ENCODE measurements at regions not wholly inside any gene's neighbourhood (a gene's known extent, or its start where the extent isn't known, plus 50 kb on each side); places are given as distances from the start of the nearest gene placed in this dataset.

- DNase-seq, result no peak
Observed at GRCh38 chr2:425947-426346, 138.1 kb upstream of the ALKAL2 start.

GRCh38 chr2:425243-425642 is 137.4 kb upstream of the ALKAL2 start:
- DNase-seq, result no peak

- no peak for DNase-seq
Observed at GRCh38 chr2:424306-425171, 136.6 kb upstream of the ALKAL2 start.

- DNase-seq, result no peak
Observed at GRCh38 chr2:423479-423878, 135.6 kb upstream of the ALKAL2 start.

GRCh38 chr2:422676-423435 is 135.0 kb upstream of the ALKAL2 start:
- DNase-seq, result no peak

- DNase-seq, result no peak
Observed at GRCh38 chr2:421406-421805, 133.5 kb upstream of the ALKAL2 start.

- DNase-seq, result no peak
Observed at GRCh38 chr2:419687-420317, 131.9 kb upstream of the ALKAL2 start.

GRCh38 chr2:417662-418061 is 129.8 kb upstream of the ALKAL2 start:
- DNase-seq, result no peak

- no peak for DNase-seq
Observed at GRCh38 chr2:417006-417405, 129.1 kb upstream of the ALKAL2 start.

GRCh38 chr2:415986-416610 is 128.2 kb upstream of the ALKAL2 start:
- DNase-seq, result no peak

GRCh38 chr2:409523-409922 is 121.6 kb upstream of the ALKAL2 start:
- no peak for DNase-seq

GRCh38 chr2:407630-408029 is 119.7 kb upstream of the ALKAL2 start:
- no peak for DNase-seq

GRCh38 chr2:406876-407275 is 119.0 kb upstream of the ALKAL2 start:
- DNase-seq, result no peak

- no peak for DNase-seq
Observed at GRCh38 chr2:406231-406630, 118.3 kb upstream of the ALKAL2 start.

GRCh38 chr2:404581-404980 is 116.7 kb upstream of the ALKAL2 start:
- DNase-seq, result no peak

GRCh38 chr2:403682-404081 is 115.8 kb upstream of the ALKAL2 start:
- no peak for DNase-seq

GRCh38 chr2:402721-403120 is 114.8 kb upstream of the ALKAL2 start:
- no peak for DNase-seq

- no peak for DNase-seq
Observed at GRCh38 chr2:402206-402605, 114.3 kb upstream of the ALKAL2 start.

- DNase-seq, result no peak
Observed at GRCh38 chr2:401019-401679, 113.3 kb upstream of the ALKAL2 start.

- DNase-seq, result no peak
Observed at GRCh38 chr2:397926-398325, 110.0 kb upstream of the ALKAL2 start.

GRCh38 chr2:397521-397920 is 109.6 kb upstream of the ALKAL2 start:
- DNase-seq, result no peak

GRCh38 chr2:396903-397302 is 109.0 kb upstream of the ALKAL2 start:
- DNase-seq, result no peak

All from occipital lobe (tissue), 1 donor.